CD4-positive, alpha-beta memory T cell (primary cell): ENCODE measurements at regions not wholly inside any gene's neighbourhood (a gene's known extent, or its start where the extent isn't known, plus 50 kb on each side); places are given as distances from the start of the nearest gene placed in this dataset.

Source experiments
- CTCF ChIA-PET: fragments of 350-600 bp; sonication (Branson Sonifier 250); formaldehyde crosslinking; loops from one replicate; lab custom pipeline; 2021; ENCODE audit warnings: inconsistent platforms; ENCODE audit not compliant: partially characterized antibody; lab: Charles Lee
- POLR2A ChIA-PET: fragments of 350-600 bp; sonication (Branson Sonifier 250); formaldehyde crosslinking; loops from one replicate; lab custom pipeline; 2021; ENCODE audit not compliant: partially characterized antibody; lab: Charles Lee
- DNase-seq, 5 donors: peaks; one replicate each; pipeline versions ENCODE4 v3.0.0 to v3.0.0-alpha.2; 2020 to 2022; ENCODE audit warnings: mixed read lengths in 1 of 5
- H3K27ac ChIP-seq: one replicate; pipeline ENCODE4 v1.7.0; 2013; ENCODE audit warnings: low read depth, low read length
- H3K27me3 ChIP-seq: 2 replicates; pipeline ENCODE4 v1.7.0; 2013; ENCODE audit warnings: mild to moderate bottlenecking, low read length, moderate library complexity; ENCODE audit not compliant: insufficient read depth
- H3K36me3 ChIP-seq: 2 replicates; pipeline ENCODE4 v1.7.0; 2013; ENCODE audit warnings: mild to moderate bottlenecking, low read length, moderate library complexity; ENCODE audit not compliant: insufficient read depth
- H3K4me1 ChIP-seq: 2 replicates; pipeline ENCODE4 v1.7.0; 2013; ENCODE audit warnings: mild to moderate bottlenecking, low read length, moderate library complexity; ENCODE audit not compliant: insufficient read depth
- H3K4me3 ChIP-seq, 2 donors: one replicate each; pipeline ENCODE4 v1.7.0; 2013; ENCODE audit warnings: low read length in 2 of 2, mild to moderate bottlenecking in 1 of 2
- H3K9me3 ChIP-seq, 2 donors: one replicate each; pipeline ENCODE4 v1.7.0; 2013; ENCODE audit warnings: low read length in 2 of 2, control low read depth in 1 of 2; ENCODE audit not compliant: control insufficient read depth in 1 of 2
- H3K27ac Mint-ChIP-seq, 7 donors: one replicate each; pipeline ENCODE4 v1.8.0; 2020 to 2021; ENCODE audit warnings: mixed read lengths in 7 of 7, mild to moderate bottlenecking in 6 of 7, inconsistent platforms in 3 of 7, moderate library complexity in 3 of 7
- H3K27me3 Mint-ChIP-seq, 2 donors: one replicate each; pipeline ENCODE4 v1.8.0; 2020 to 2021; ENCODE audit warnings: mixed read lengths in 2 of 2
- H3K36me3 Mint-ChIP-seq, 2 donors: one replicate each; pipeline ENCODE4 v1.8.0; 2020 to 2021; ENCODE audit warnings: mixed read lengths in 2 of 2, inconsistent platforms in 1 of 2, mild to moderate bottlenecking in 1 of 2
- H3K4me1 Mint-ChIP-seq, 4 donors: one replicate each; pipeline ENCODE4 v1.8.0; 2020 to 2021; ENCODE audit warnings: mixed read lengths in 4 of 4, mild to moderate bottlenecking in 1 of 4
- H3K4me3 Mint-ChIP-seq, 8 donors: one replicate each; pipeline ENCODE4 v1.8.0; 2020 to 2021; ENCODE audit warnings: mixed read lengths in 8 of 8, mild to moderate bottlenecking in 7 of 8, moderate library complexity in 6 of 8, inconsistent platforms in 3 of 8
- H3K9me3 Mint-ChIP-seq, 8 donors: one replicate each; pipeline ENCODE4 v1.8.0; 2020 to 2021; ENCODE audit warnings: mixed read lengths in 8 of 8, mild to moderate bottlenecking in 5 of 8, inconsistent platforms in 3 of 8, moderate library complexity in 1 of 8
- intact Hi-C: fragments of 100-400 bp; cut with micrococcal nuclease; formaldehyde crosslinking; loops from one replicate; pipeline ENCODE4 v1.15.1; 2023

GRCh38 chr3:4107430-4107829 lies 195.7 kb upstream of the SETMAR start:
- H3K4me1 Mint-ChIP-seq: no peaks in the 10 kb centered on the region
- Histone ChIP-seq H3K4me1 (no peaks in the 10 kb centered on the region), H3K4me3 (no peak overlapping the region), H3K36me3 (no peaks in the 10 kb centered on the region), H3K9me3 (no peaks in the 10 kb centered on the region), H3K27ac (no peak overlapping the region), H3K27me3 (no peaks in the 10 kb centered on the region)
- ChIA-PET POLR2A (no interaction called here), CTCF (no interaction called here)
- no peak overlapping the region for H3K4me3 Mint-ChIP-seq
- DNase-seq: no peak
- H3K27me3 Mint-ChIP-seq: no peaks in the 10 kb centered on the region
- no peak overlapping the region for H3K27ac Mint-ChIP-seq
- H3K9me3 Mint-ChIP-seq: peaks cover 0 to 13% (median 5%) of the 10 kb centered on the region in 8 donors
- H3K36me3 Mint-ChIP-seq: peaks cover 0 to 7% of the 10 kb centered on the region in 2 donors
- intact Hi-C loops: no loop called here

- Mint-ChIP-seq H3K4me3 (no peak overlapping the region), H3K4me1 (no peaks in the 10 kb centered on the region), H3K9me3 (peaks cover 0 to 4% (median 0%) of the 10 kb centered on the region in 8 donors), H3K36me3 (peaks cover 0 to 3% of the 10 kb centered on the region in 2 donors), H3K27me3 (no peaks in the 10 kb centered on the region), H3K27ac (no peak overlapping the region)
- no peak for DNase-seq
- intact Hi-C loops: no loop called here
- Histone ChIP-seq H3K27ac (no peak overlapping the region), H3K4me3 (no peak overlapping the region), H3K36me3 (no peaks in the 10 kb centered on the region), H3K4me1 (no peaks in the 10 kb centered on the region), H3K27me3 (no peaks in the 10 kb centered on the region), H3K9me3 (no peaks in the 10 kb centered on the region)
- ChIA-PET POLR2A (no interaction called here), CTCF (no interaction called here)
These were observed 189.2 kb upstream of the SETMAR start for GRCh38 chr3:4113811-4114522.

GRCh38 chr3:4119119-4119518 lies 184.1 kb upstream of the SETMAR start:
- DNase-seq: no peak
- no peaks in the 10 kb centered on the region for H3K36me3 ChIP-seq
- no peak overlapping the region for H3K27ac ChIP-seq
- Mint-ChIP-seq H3K9me3 (peaks cover 0 to 7% (median 0%) of the 10 kb centered on the region in 8 donors), H3K4me1 (no peaks in the 10 kb centered on the region), H3K27me3 (no peaks in the 10 kb centered on the region), H3K27ac (no peak overlapping the region), H3K4me3 (no peak overlapping the region), H3K36me3 (no peaks in the 10 kb centered on the region)
- H3K4me3 ChIP-seq: no peak overlapping the region
- ChIA-PET POLR2A (no interaction called here), CTCF (interaction anchor here (1.0 to 1.1 kb wide), 2 partner anchors 30 to 121 kb away, joined by 3 to 4 read pairs; no protein-coding TSS in a partner anchor)
- no peaks in the 10 kb centered on the region for H3K4me1 ChIP-seq
- no peaks in the 10 kb centered on the region for H3K9me3 ChIP-seq
- H3K27me3 ChIP-seq: no peaks in the 10 kb centered on the region
- intact Hi-C loops: no loop called here

DNA sequence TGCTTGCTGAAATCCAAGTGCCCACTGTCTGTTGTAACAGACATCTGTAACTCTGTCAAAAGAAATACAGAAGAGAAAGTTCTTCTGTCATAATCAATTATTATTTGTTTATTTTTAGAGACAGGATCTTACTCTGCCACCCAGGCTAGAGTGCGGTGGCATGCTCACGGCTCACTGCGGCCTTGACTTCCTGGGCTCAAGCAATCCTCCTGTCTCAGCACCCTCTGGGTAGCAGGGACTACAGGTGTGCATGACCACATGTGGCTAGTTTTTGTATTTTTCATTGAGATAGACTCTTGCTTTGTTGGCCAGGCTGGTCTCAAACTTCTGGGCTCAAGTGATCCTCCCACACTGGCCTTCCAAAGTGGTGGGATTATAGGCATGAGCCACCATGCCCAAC lies 177.6 kb upstream of the SETMAR start:
- Histone ChIP-seq H3K4me1 (no peaks in the 10 kb centered on the region), H3K27ac (no peak overlapping the region), H3K4me3 (no peak overlapping the region), H3K27me3 (no peaks in the 10 kb centered on the region), H3K9me3 (no peaks in the 10 kb centered on the region), H3K36me3 (no peaks in the 10 kb centered on the region)
- intact Hi-C loops: no loop called here
- CTCF ChIA-PET: no interaction called here
- no peak for DNase-seq
- Mint-ChIP-seq H3K4me3 (no peak overlapping the region), H3K9me3 (peaks cover 0 to 14% (median 8%) of the 10 kb centered on the region in 8 donors), H3K4me1 (no peaks in the 10 kb centered on the region), H3K27ac (no peak overlapping the region), H3K36me3 (peaks cover 0 to 4% of the 10 kb centered on the region in 2 donors), H3K27me3 (no peaks in the 10 kb centered on the region)
- POLR2A ChIA-PET: no interaction called here

DNA sequence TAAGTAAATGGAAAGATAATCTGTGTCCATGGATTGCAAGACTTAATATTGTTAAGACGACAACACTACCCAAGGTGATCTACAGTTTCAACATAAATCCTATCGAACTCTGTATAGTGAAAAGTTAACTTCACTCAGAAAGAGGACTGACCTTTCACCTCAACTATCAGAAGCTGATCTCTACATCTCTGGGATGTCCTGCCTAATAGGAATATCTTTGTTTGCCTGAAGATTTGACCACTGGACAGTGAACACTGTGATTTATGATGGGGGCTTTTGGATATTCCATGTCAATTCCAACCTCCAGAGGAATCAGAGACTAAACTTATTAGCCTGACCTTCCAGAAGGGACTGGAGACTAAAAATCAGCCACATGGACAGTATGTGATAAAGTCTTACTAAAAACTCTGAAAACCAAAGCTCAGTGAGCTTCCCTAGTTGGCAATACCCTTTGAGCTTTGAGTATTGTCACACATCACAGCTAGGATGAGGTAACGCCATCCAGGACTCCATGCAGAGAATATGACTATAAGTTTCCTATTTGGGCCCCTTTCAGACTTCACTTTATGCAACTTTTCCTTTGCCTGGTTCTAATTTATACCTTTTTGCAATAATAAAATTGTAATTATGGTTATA lies 164.9 kb upstream of the SETMAR start:
- intact Hi-C loops: no loop called here
- H3K4me3 ChIP-seq: no peak overlapping the region
- no peaks in the 10 kb centered on the region for H3K36me3 ChIP-seq
- Mint-ChIP-seq H3K27ac (no peak overlapping the region), H3K9me3 (peaks cover 4 to 23% (median 12%) of the 10 kb centered on the region in 8 donors), H3K36me3 (peaks cover 0 to 3% of the 10 kb centered on the region in 2 donors), H3K4me1 (no peaks in the 10 kb centered on the region), H3K27me3 (no peaks in the 10 kb centered on the region), H3K4me3 (no peak overlapping the region)
- no peaks in the 10 kb centered on the region for H3K4me1 ChIP-seq
- CTCF ChIA-PET: no interaction called here
- DNase-seq: no peak
- no peaks in the 10 kb centered on the region for H3K9me3 ChIP-seq
- POLR2A ChIA-PET: no interaction called here
- H3K27ac ChIP-seq: no peak overlapping the region
- H3K27me3 ChIP-seq: no peaks in the 10 kb centered on the region

DNA sequence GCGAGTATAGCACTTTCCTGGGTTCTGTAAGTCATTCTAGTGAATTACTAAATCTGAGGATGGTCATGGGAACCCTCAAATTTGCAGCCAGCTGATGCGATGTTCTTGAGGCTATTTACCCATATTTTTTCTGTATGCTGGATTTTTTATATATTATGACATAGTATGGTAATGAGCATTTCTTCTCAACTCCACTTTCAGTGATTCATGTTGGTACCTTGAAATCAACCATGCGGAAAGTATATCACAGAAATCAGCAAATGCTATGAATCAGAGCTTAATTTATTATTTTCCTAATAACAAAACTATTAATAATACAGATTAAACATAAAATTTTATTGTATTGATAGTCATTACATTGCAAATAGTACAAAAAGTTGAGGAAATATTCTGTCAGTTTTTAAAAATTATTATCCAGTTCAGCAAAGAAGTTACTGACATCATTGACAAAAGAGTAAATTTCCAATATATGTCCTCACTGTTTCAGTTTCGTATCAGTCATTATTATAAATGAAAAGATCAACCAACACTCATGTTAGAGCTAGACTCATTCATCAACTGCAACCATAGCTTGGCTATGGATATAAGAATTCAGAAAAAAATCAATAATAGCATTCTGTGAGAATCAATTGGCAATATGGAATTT lies 164.3 kb upstream of the SETMAR start:
- Mint-ChIP-seq H3K36me3 (peaks cover 0 to 3% of the 10 kb centered on the region in 2 donors), H3K4me3 (no peak overlapping the region), H3K27me3 (no peaks in the 10 kb centered on the region), H3K27ac (no peak overlapping the region), H3K9me3 (peaks cover 4 to 22% (median 11%) of the 10 kb centered on the region in 8 donors), H3K4me1 (no peaks in the 10 kb centered on the region)
- Histone ChIP-seq H3K27me3 (no peaks in the 10 kb centered on the region), H3K9me3 (no peaks in the 10 kb centered on the region), H3K36me3 (no peaks in the 10 kb centered on the region), H3K4me1 (no peaks in the 10 kb centered on the region), H3K27ac (no peak overlapping the region), H3K4me3 (no peak overlapping the region)
- DNase-seq: no peak
- CTCF ChIA-PET: no interaction called here
- POLR2A ChIA-PET: no interaction called here
- intact Hi-C loops: no loop called here

GRCh38 chr3:4139462-4140140 lies 163.6 kb upstream of the SETMAR start:
- Histone ChIP-seq H3K27ac (no peak overlapping the region), H3K27me3 (no peaks in the 10 kb centered on the region), H3K4me1 (no peaks in the 10 kb centered on the region), H3K4me3 (no peak overlapping the region), H3K36me3 (no peaks in the 10 kb centered on the region), H3K9me3 (no peaks in the 10 kb centered on the region)
- POLR2A ChIA-PET: no interaction called here
- H3K27me3 Mint-ChIP-seq: no peaks in the 10 kb centered on the region
- no peak overlapping the region for H3K4me3 Mint-ChIP-seq
- H3K9me3 Mint-ChIP-seq: peaks cover 2 to 18% (median 8%) of the 10 kb centered on the region in 8 donors
- no peak overlapping the region for H3K27ac Mint-ChIP-seq
- CTCF ChIA-PET: no interaction called here
- no peaks in the 10 kb centered on the region for H3K4me1 Mint-ChIP-seq
- peaks cover 0 to 3% of the 10 kb centered on the region in 2 donors for H3K36me3 Mint-ChIP-seq
- intact Hi-C loops: no loop called here
- no peak for DNase-seq
